K562 (cell line): ENCODE measurements at regions not wholly inside any gene's neighbourhood (a gene's known extent, or its start where the extent isn't known, plus 50 kb on each side); places are given as distances from the start of the nearest gene placed in this dataset.

ENCODE experiments used
- ATAC-seq: fragments of 200-7000 bp; cut with Tn5 transposase; 3 replicates; pipeline ENCODE4 v1.9.1; 2020; ENCODE audit warnings: moderate library complexity
- BruUV-seq: library from RNA; stranded (reverse); fragments of 400-500 nt; replicated peaks from 2 replicates; lab custom pipeline; 2021; lab: Mats Ljungman, UMichigan
- CTCF ChIA-PET: fragments of 300-600 bp; formaldehyde crosslinking; extraction: SDS; loops from one replicate; lab custom pipeline; 2021; ENCODE audit warnings: low intra/inter-chr PET ratio; lab: Yijun Ruan, JAX
- POLR2A ChIA-PET: fragments of 300-600, 350-650 bp; sonication (Branson Sonifier 250); formaldehyde crosslinking; extraction: SDS; loops from one replicate; lab custom pipeline; 2021; ENCODE audit warnings: antibody characterized with exemption, inconsistent platforms; lab: Yijun Ruan, JAX
- DNase-seq, 4 experiments: peaks; one replicate each; pipeline versions ENCODE4 v3.0.0 to v3.0.0-alpha.2; 2011 to 2018; ENCODE audit warnings: low spot score in 3 of 4, mixed read lengths in 3 of 4; ENCODE audit errors: extremely low read depth in 1 of 4
- FAIRE-seq: peaks from 2 replicates; lab custom pipeline; 2011; peaks lifted over from hg19 to GRCh38; lab: Jason Lieb, UNC
- H2AFZ ChIP-seq: 2 replicates; pipeline ENCODE4 v1.6.0; 2011; ENCODE audit warnings: low read depth, low read length, control low read depth, inconsistent platforms
- H3K27ac ChIP-seq: fragments of 200-600 bp; 3 replicates; pipeline ENCODE4 v1.8.0; 2011; ENCODE audit warnings: low read depth, mild to moderate bottlenecking, control low read depth, inconsistent platforms, low read length, moderate library complexity, mixed read lengths; ENCODE audit errors: extremely low read depth
- H3K27me3 ChIP-seq, 2 experiments: fragments of 300-600 bp in 1 of 2; 2 replicates in 1 of 2; 3 replicates in 1 of 2; pipeline versions ENCODE4 v1.6.0 to v1.8.0; 2011; ENCODE audit warnings: inconsistent platforms in 2 of 2, low read length in 2 of 2, mild to moderate bottlenecking in 1 of 2, mixed read lengths in 1 of 2, moderate library complexity in 1 of 2; ENCODE audit not compliant: control insufficient read depth in 2 of 2, insufficient read depth in 2 of 2
- H3K36me3 ChIP-seq: fragments of 300-600 bp; 3 replicates; pipeline ENCODE4 v1.8.0; 2011; ENCODE audit warnings: mild to moderate bottlenecking, low read length, inconsistent platforms; ENCODE audit not compliant: control insufficient read depth, insufficient read depth
- H3K4me1 ChIP-seq, 2 experiments: fragments of 200-600 bp in 1 of 2; replicated peaks in 1 of 2; 2 replicates in 1 of 2; 3 replicates in 1 of 2; pipeline versions ENCODE4 v1.5.1 to v1.8.0; 2011; ENCODE audit warnings: inconsistent platforms in 2 of 2, low read length in 2 of 2, mild to moderate bottlenecking in 1 of 2, mixed read lengths in 1 of 2, moderate library complexity in 1 of 2; ENCODE audit not compliant: control insufficient read depth in 2 of 2, insufficient read depth in 2 of 2
- H3K4me2 ChIP-seq: 2 replicates; pipeline ENCODE4 v1.6.1; 2011; ENCODE audit warnings: low read length, control low read depth, inconsistent platforms, mixed read lengths; ENCODE audit not compliant: insufficient read depth
- H3K4me3 ChIP-seq: fragments of 200-600 bp; sonication (generic), shearing (Covaris generic); 2 replicates; pipeline ENCODE4 v1.5.1; 2016; ENCODE audit warnings: control low read depth, inconsistent platforms
- H3K79me2 ChIP-seq: fragments of 200-600 bp; 3 replicates; pipeline ENCODE4 v1.8.0; 2011; ENCODE audit warnings: low read length, inconsistent platforms; ENCODE audit not compliant: control insufficient read depth, insufficient read depth
- H3K9ac ChIP-seq, 2 experiments: 2 replicates each; pipeline versions ENCODE4 v1.6.0 to v1.6.1; 2011; ENCODE audit warnings: low read depth in 2 of 2, low read length in 2 of 2, control low read depth in 1 of 2, inconsistent platforms in 1 of 2, mild to moderate bottlenecking in 1 of 2, mixed read lengths in 1 of 2; ENCODE audit not compliant: insufficient read depth in 1 of 2
- H3K9me1 ChIP-seq: one replicate; pipeline ENCODE4 v1.6.0; 2011; ENCODE audit warnings: inconsistent platforms, mild to moderate bottlenecking, low read length, moderate library complexity; ENCODE audit not compliant: control insufficient read depth, insufficient read depth
- H3K9me3 ChIP-seq: replicated peaks from 2 replicates; pipeline ENCODE4 v1.5.1; 2011; ENCODE audit warnings: low read depth, low read length, inconsistent platforms; ENCODE audit not compliant: control insufficient read depth, insufficient read depth
- H4K20me1 ChIP-seq: replicated peaks from 2 replicates; pipeline ENCODE4 v1.6.1; 2011; ENCODE audit warnings: low read length, inconsistent platforms, mixed read lengths; ENCODE audit not compliant: control insufficient read depth, insufficient read depth
- ATF7 ChIP-seq: fragments of 450-650 bp; IDR thresholded peaks from 2 replicates; pipeline ENCODE4 v1.7.1; 2014; ENCODE audit warnings: mild to moderate bottlenecking, moderate library complexity
- BDP1 ChIP-seq: IDR thresholded peaks from 3 replicates; pipeline ENCODE4 v1.6.1; 2011; ENCODE audit not compliant: insufficient read length, insufficient read depth
- CREM ChIP-seq: IDR thresholded peaks from 2 replicates; pipeline ENCODE4 v1.6.1; 2014; ENCODE audit warnings: antibody characterized with exemption, low read depth
- E2F3 ChIP-seq: fragments of 250-450 bp; sonication (Bioruptor Pico); IDR thresholded peaks from 2 replicates; pipeline ENCODE4 v1.4.0; 2020; ENCODE audit warnings: mild to moderate bottlenecking
- HOMEZ ChIP-seq: fragments of 250-450 bp; sonication (Bioruptor Pico); IDR thresholded peaks from 2 replicates; pipeline ENCODE4 v1.4.0; 2020; ENCODE audit warnings: mild to moderate bottlenecking, moderate library complexity
- MTF1 ChIP-seq: fragments of 250-450 bp; sonication (Bioruptor Pico); IDR thresholded peaks from 2 replicates; pipeline ENCODE4 v1.9.0; 2021; ENCODE audit warnings: moderate library complexity, mild to moderate bottlenecking, inconsistent platforms, borderline replicate concordance
- RHOXF2B ChIP-seq: fragments of 250-450 bp; sonication (Bioruptor Pico); conservative IDR thresholded peaks from 2 replicates; pipeline ENCODE4 v1.5.1; 2021
- ZFP36 ChIP-seq: fragments of 150-350 bp; IDR thresholded peaks from 2 replicates; pipeline ENCODE4 v1.6.1; 2018; ENCODE audit warnings: low read length, low read depth; ENCODE audit not compliant: partially characterized antibody
- WGBS: fragments of 100-300 bp; shearing (Covaris generic); methylation state at CpG from one replicate; pipeline ENCODE4 v1.1.6; 2016; ENCODE audit warnings: low coverage, mixed read lengths; ENCODE audit not compliant: insufficient coverage; ENCODE audit errors: missing lambda C conversion rate; 5-methylcytosine and 5-hydroxymethylcytosine counted together
- in situ Hi-C: fragments of 300-500 bp; cut with MboI; formaldehyde crosslinking; loops from 4 replicates; pipeline ENCODE4 v1.15.0; 2018; ENCODE audit warnings: inconsistent platforms, mixed read lengths
- intact Hi-C: fragments of 100-400 bp; cut with micrococcal nuclease; formaldehyde crosslinking; loops from 2 replicates; pipeline ENCODE4 v1.14.2; 2022
- TF ChIP-seq, protein P1 (sequence below): fragments of 450-650 bp; IDR thresholded peaks from 2 replicates; pipeline ENCODE4 v1.6.1; 2016; ENCODE audit warnings: mild to moderate bottlenecking, moderate library complexity

- TF ChIP-seq RHOXF2B (CRISPR knock-in tag) (no peak), BDP1 (no peak)
Measured at GRCh38 chr14:43306053-43306452, 1201.0 kb downstream of the FSCB start (continued).

DNA sequence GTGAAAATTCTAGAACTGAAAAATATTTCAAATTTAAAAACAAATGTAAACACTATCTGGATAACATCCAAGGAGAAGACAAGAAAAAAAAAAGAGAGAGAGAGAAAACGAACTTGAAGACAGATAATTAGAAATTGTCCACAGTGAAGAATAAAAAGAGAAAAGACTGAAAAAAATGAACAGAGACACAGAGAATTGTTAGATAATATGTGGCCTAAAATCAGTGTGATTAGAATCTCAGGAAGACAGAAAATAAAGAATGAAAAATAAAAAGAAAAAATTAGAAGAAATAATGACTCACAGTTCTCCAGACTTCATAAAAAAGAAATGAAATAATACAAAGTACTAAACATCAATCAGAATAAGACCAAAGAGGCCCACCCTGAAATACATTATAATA is 1209.3 kb downstream of the FSCB start:
- Histone ChIP-seq H4K20me1 (no peaks in the 10 kb centered on the region), H3K4me1 (no peaks in the 10 kb centered on the region), H3K79me2 (no peaks in the 10 kb centered on the region), H3K9me3 (no peaks in the 10 kb centered on the region), H3K36me3 (no peaks in the 10 kb centered on the region), H3K27ac (no peak overlapping the region), H3K9me1 (no peaks in the 10 kb centered on the region), H2AFZ (no peak overlapping the region), H3K4me3 (no peak overlapping the region), H3K9ac (no peak overlapping the region), H3K27me3 (no peaks in the 10 kb centered on the region), H3K4me2 (no peak overlapping the region)
- no peak for DNase-seq
- ChIA-PET POLR2A (no interaction called here), CTCF (no interaction called here)
- ATAC-seq: no peak
- intact Hi-C loops (no loop called here), in situ Hi-C loops (no loop called here)
- FAIRE-seq: no peak
- WGBS: no CpG with 5 or more reads among the region's 1 CpG
- no TSS peak for BruUV-seq
- TF ChIP-seq MTF1 (CRISPR knock-in tag) (no peak), E2F3 (CRISPR knock-in tag) (no peak), ZFP36 (no peak), CREM (no peak), ATF7 (no peak), HOMEZ (no peak)
- TF ChIP-seq, protein P1, sequence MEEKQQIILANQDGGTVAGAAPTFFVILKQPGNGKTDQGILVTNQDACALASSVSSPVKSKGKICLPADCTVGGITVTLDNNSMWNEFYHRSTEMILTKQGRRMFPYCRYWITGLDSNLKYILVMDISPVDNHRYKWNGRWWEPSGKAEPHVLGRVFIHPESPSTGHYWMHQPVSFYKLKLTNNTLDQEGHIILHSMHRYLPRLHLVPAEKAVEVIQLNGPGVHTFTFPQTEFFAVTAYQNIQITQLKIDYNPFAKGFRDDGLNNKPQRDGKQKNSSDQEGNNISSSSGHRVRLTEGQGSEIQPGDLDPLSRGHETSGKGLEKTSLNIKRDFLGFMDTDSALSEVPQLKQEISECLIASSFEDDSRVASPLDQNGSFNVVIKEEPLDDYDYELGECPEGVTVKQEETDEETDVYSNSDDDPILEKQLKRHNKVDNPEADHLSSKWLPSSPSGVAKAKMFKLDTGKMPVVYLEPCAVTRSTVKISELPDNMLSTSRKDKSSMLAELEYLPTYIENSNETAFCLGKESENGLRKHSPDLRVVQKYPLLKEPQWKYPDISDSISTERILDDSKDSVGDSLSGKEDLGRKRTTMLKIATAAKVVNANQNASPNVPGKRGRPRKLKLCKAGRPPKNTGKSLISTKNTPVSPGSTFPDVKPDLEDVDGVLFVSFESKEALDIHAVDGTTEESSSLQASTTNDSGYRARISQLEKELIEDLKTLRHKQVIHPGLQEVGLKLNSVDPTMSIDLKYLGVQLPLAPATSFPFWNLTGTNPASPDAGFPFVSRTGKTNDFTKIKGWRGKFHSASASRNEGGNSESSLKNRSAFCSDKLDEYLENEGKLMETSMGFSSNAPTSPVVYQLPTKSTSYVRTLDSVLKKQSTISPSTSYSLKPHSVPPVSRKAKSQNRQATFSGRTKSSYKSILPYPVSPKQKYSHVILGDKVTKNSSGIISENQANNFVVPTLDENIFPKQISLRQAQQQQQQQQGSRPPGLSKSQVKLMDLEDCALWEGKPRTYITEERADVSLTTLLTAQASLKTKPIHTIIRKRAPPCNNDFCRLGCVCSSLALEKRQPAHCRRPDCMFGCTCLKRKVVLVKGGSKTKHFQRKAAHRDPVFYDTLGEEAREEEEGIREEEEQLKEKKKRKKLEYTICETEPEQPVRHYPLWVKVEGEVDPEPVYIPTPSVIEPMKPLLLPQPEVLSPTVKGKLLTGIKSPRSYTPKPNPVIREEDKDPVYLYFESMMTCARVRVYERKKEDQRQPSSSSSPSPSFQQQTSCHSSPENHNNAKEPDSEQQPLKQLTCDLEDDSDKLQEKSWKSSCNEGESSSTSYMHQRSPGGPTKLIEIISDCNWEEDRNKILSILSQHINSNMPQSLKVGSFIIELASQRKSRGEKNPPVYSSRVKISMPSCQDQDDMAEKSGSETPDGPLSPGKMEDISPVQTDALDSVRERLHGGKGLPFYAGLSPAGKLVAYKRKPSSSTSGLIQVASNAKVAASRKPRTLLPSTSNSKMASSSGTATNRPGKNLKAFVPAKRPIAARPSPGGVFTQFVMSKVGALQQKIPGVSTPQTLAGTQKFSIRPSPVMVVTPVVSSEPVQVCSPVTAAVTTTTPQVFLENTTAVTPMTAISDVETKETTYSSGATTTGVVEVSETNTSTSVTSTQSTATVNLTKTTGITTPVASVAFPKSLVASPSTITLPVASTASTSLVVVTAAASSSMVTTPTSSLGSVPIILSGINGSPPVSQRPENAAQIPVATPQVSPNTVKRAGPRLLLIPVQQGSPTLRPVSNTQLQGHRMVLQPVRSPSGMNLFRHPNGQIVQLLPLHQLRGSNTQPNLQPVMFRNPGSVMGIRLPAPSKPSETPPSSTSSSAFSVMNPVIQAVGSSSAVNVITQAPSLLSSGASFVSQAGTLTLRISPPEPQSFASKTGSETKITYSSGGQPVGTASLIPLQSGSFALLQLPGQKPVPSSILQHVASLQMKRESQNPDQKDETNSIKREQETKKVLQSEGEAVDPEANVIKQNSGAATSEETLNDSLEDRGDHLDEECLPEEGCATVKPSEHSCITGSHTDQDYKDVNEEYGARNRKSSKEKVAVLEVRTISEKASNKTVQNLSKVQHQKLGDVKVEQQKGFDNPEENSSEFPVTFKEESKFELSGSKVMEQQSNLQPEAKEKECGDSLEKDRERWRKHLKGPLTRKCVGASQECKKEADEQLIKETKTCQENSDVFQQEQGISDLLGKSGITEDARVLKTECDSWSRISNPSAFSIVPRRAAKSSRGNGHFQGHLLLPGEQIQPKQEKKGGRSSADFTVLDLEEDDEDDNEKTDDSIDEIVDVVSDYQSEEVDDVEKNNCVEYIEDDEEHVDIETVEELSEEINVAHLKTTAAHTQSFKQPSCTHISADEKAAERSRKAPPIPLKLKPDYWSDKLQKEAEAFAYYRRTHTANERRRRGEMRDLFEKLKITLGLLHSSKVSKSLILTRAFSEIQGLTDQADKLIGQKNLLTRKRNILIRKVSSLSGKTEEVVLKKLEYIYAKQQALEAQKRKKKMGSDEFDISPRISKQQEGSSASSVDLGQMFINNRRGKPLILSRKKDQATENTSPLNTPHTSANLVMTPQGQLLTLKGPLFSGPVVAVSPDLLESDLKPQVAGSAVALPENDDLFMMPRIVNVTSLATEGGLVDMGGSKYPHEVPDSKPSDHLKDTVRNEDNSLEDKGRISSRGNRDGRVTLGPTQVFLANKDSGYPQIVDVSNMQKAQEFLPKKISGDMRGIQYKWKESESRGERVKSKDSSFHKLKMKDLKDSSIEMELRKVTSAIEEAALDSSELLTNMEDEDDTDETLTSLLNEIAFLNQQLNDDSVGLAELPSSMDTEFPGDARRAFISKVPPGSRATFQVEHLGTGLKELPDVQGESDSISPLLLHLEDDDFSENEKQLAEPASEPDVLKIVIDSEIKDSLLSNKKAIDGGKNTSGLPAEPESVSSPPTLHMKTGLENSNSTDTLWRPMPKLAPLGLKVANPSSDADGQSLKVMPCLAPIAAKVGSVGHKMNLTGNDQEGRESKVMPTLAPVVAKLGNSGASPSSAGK: no peak
